ENCODE measurements at regions not wholly inside any gene's neighbourhood (a gene's known extent, or its start where the extent isn't known, plus 50 kb on each side); places are given as distances from the start of the nearest gene placed in this dataset.

DNA sequence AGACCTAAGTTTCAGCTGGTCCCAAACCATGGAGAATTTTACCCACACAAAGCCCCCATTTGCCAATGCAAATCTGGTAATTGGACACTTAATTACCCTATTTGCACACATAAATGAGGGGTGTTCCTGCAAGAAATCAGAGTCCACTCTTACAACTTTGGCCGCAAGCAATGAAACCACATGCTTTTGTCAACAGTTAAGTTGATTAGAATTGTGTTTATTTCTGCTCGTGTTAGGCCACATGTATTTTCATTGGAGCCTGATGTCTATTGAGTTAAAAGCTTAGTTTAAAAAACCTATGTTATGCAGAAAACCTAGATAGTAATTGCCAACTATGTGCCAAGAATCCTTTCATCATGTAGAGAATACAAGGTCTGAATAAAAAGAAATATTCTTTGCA lies 153.8 kb upstream of the CMC1 start:
- no peaks in the 10 kb centered on the region for H3K27me3 ChIP-seq (ENCODE audit: insufficient read depth, low read length)
- no peak overlapping the region for H3K27ac ChIP-seq (ENCODE audit: low read depth, low read length)
- H3K79me2 ChIP-seq (ENCODE audit: control insufficient read depth, insufficient read depth, low read length, unreplicated experiment), result no peaks in the 10 kb centered on the region
- H3K36me3 ChIP-seq (ENCODE audit: insufficient read depth, low read length), result no peaks in the 10 kb centered on the region
- H3K4me3 ChIP-seq (ENCODE audit: low read depth, low read length), result no peak overlapping the region
- H3K4me1 ChIP-seq (ENCODE audit: control insufficient read depth, insufficient read depth, low read length, unreplicated experiment), result no peaks in the 10 kb centered on the region
- H2AFZ ChIP-seq (ENCODE audit: low read length, unreplicated experiment), result no peak overlapping the region

DNA sequence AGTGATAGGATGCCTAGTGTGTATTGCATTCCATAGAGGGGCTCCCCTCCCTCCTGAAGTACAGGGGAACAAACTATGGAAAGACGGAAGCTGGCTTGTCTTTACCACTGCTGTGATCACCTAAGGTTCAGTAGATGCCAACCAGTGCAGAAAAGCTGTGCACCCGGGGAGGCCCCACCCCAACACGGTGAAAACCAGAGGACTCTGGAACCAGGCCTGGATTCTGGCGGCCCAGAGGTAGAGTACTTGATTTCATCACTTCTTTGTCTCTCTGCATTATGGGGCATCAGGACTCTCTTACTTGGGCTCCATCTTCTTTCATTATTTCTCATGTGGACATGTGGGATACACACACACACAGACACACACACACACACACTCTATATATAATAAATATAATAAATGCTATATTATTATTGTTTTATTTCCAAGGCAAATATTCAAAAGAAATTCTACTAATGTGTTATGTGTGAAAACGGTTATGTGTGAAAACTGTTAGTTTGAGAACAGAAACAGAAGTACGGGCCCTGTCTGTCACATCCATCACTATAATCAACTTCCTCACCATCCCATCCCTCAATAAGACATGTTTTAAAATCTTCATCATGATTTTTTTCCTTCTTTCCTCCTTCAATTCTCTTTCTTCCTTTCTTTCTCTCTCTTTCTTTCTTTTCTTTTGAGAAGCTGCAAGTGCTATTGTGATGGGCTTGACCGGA lies 152.4 kb upstream of the CMC1 start:
- no peak overlapping the region for H2AFZ ChIP-seq (ENCODE audit: low read length, unreplicated experiment)
- no peak overlapping the region for H3K27ac ChIP-seq (ENCODE audit: low read depth, low read length)
- H3K27me3 ChIP-seq (ENCODE audit: insufficient read depth, low read length), result no peaks in the 10 kb centered on the region
- no peaks in the 10 kb centered on the region for H3K4me1 ChIP-seq (ENCODE audit: control insufficient read depth, insufficient read depth, low read length, unreplicated experiment)
- no peak overlapping the region for H3K4me3 ChIP-seq (ENCODE audit: low read depth, low read length)
- no peaks in the 10 kb centered on the region for H3K79me2 ChIP-seq (ENCODE audit: control insufficient read depth, insufficient read depth, low read length, unreplicated experiment)
- no peaks in the 10 kb centered on the region for H3K36me3 ChIP-seq (ENCODE audit: insufficient read depth, low read length)

DNA sequence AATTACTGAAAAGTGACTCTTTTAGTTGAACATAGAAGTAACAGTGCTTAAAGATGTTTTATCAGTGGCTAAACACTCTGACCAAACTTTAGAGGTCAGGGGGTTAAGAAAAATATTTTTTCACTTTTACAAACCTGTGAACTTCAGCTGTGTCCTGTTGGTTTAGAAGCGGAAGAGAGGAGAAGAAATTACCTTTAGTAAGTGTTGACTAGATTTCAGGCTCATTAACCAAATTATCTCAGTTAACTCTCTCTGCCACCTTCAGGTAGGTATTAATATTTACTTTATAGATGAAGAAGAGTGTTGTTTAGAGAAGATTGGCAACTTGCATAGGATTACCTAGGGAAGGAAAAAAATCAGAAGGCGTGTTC lies 151.9 kb upstream of the CMC1 start:
- Histone ChIP-seq H3K36me3 (ENCODE audit: insufficient read depth, low read length) (no peaks in the 10 kb centered on the region), H3K27ac (ENCODE audit: low read depth, low read length) (no peak overlapping the region), H3K27me3 (ENCODE audit: insufficient read depth, low read length) (no peaks in the 10 kb centered on the region), H3K4me1 (ENCODE audit: control insufficient read depth, insufficient read depth, low read length, unreplicated experiment) (no peaks in the 10 kb centered on the region), H2AFZ (ENCODE audit: low read length, unreplicated experiment) (no peak overlapping the region), H3K79me2 (ENCODE audit: control insufficient read depth, insufficient read depth, low read length, unreplicated experiment) (no peaks in the 10 kb centered on the region), H3K4me3 (ENCODE audit: low read depth, low read length) (no peak overlapping the region)

DNA sequence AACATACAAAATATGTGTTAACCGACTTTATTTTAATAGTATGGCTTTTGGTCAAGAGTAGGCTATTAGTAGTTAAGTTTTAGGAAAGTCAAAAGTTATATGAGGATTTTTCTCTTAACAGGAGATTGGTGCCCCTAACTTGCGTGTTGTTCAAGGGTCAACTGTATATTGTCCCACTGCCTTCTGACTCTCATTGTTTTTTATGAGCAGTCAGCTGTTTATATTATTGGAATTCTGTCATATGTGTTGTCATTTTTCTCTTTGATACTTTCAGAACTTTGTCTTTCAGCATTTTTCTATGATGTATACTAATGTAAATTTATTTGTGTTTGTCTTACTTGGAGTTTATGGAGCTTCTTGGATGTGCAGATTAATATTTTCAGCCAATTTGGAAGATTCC lies 142.1 kb upstream of the CMC1 start:
- no peaks in the 10 kb centered on the region for H3K79me2 ChIP-seq (ENCODE audit: control insufficient read depth, insufficient read depth, low read length, unreplicated experiment)
- no peak overlapping the region for H3K27ac ChIP-seq (ENCODE audit: low read depth, low read length)
- H3K36me3 ChIP-seq (ENCODE audit: insufficient read depth, low read length), result no peaks in the 10 kb centered on the region
- no peaks in the 10 kb centered on the region for H3K4me1 ChIP-seq (ENCODE audit: control insufficient read depth, insufficient read depth, low read length, unreplicated experiment)
- no peak overlapping the region for H2AFZ ChIP-seq (ENCODE audit: low read length, unreplicated experiment)
- H3K27me3 ChIP-seq (ENCODE audit: insufficient read depth, low read length), result no peaks in the 10 kb centered on the region
- H3K4me3 ChIP-seq (ENCODE audit: low read depth, low read length), result no peak overlapping the region

DNA sequence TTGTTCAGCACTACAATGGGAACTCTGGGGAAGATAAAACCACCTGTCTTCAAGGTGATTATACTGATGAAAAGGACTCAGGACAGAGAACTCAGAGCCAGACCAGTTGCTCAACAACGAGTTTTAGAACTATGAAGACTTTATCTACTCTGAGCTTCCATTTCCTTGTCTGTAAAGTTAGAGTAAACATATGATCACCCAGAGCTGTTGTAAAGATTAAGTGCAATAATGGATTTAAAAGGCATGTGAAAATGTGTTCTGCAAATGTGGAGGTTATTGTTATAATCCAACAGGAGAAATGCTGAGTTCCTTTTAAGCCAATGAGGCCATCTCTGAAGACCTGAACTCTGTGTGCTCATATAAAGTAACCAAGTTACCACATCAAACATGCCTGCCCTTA lies 139.7 kb upstream of the CMC1 start:
- H3K79me2 ChIP-seq (ENCODE audit: control insufficient read depth, insufficient read depth, low read length, unreplicated experiment), result no peaks in the 10 kb centered on the region
- no peaks in the 10 kb centered on the region for H3K36me3 ChIP-seq (ENCODE audit: insufficient read depth, low read length)
- no peaks in the 10 kb centered on the region for H3K27me3 ChIP-seq (ENCODE audit: insufficient read depth, low read length)
- no peak overlapping the region for H3K27ac ChIP-seq (ENCODE audit: low read depth, low read length)
- no peak overlapping the region for H3K4me3 ChIP-seq (ENCODE audit: low read depth, low read length)
- H3K4me1 ChIP-seq (ENCODE audit: control insufficient read depth, insufficient read depth, low read length, unreplicated experiment), result no peaks in the 10 kb centered on the region
- H2AFZ ChIP-seq (ENCODE audit: low read length, unreplicated experiment), result no peak overlapping the region

DNA sequence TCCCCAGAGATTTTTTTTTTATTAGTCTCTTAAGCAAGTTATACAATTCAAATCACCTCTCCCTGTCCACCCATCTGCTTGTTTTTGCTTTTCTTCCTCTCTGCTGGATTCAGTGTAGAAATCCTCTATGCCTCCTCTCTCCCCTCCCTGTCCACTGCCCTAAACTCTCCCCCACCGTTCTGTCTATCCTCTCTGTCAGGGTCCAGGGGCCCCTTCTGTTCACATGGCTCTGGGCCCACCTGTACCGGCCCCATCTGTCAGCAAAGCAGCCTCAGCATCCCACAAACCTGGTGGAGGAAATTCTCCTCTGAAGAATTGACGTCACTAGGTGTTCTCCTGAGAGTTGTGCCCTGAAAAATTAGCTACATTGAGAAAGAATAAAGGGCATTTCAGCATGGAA lies 137.6 kb upstream of the CMC1 start:
- no peaks in the 10 kb centered on the region for H3K36me3 ChIP-seq (ENCODE audit: insufficient read depth, low read length)
- H3K4me1 ChIP-seq (ENCODE audit: control insufficient read depth, insufficient read depth, low read length, unreplicated experiment), result no peaks in the 10 kb centered on the region
- H2AFZ ChIP-seq (ENCODE audit: low read length, unreplicated experiment), result no peak overlapping the region
- no peak overlapping the region for H3K4me3 ChIP-seq (ENCODE audit: low read depth, low read length)
- no peaks in the 10 kb centered on the region for H3K27me3 ChIP-seq (ENCODE audit: insufficient read depth, low read length)
- no peaks in the 10 kb centered on the region for H3K79me2 ChIP-seq (ENCODE audit: control insufficient read depth, insufficient read depth, low read length, unreplicated experiment)
- H3K27ac ChIP-seq (ENCODE audit: low read depth, low read length), result no peak overlapping the region

DNA sequence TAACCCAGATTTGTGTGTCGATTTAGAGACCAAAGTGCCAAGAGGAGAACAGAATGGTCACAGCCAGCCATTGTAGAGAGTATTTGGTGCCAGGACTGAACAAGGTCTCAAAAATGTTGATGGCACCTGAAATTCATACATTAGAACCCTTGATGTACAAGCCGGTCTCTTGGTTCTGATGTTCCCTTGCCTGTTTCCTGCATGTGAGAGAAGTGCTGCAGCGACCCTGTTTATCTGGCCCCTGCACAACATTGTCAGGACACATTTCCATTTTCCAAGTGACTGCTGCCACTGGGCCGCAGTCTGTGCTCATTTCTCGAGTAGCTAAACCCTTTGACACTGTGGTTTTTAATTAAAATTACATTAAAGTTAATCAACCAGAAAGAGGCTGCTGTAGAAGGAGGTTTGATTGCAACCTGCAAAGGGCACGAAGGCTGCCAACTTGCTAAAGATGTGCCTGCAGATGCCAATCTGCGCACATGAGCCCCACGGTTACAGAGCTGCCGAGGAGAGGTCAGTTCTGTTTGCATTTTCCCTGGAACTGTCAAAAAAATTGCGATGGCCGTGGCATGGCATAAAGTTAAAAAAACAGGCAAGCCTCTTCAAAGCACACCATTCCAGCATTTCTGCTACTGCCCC lies 136.4 kb upstream of the CMC1 start:
- H3K4me3 ChIP-seq (ENCODE audit: low read depth, low read length), result no peak overlapping the region
- H3K36me3 ChIP-seq (ENCODE audit: insufficient read depth, low read length), result no peaks in the 10 kb centered on the region
- no peak overlapping the region for H2AFZ ChIP-seq (ENCODE audit: low read length, unreplicated experiment)
- no peaks in the 10 kb centered on the region for H3K79me2 ChIP-seq (ENCODE audit: control insufficient read depth, insufficient read depth, low read length, unreplicated experiment)
- no peaks in the 10 kb centered on the region for H3K4me1 ChIP-seq (ENCODE audit: control insufficient read depth, insufficient read depth, low read length, unreplicated experiment)
- no peak overlapping the region for H3K27ac ChIP-seq (ENCODE audit: low read depth, low read length)
- no peaks in the 10 kb centered on the region for H3K27me3 ChIP-seq (ENCODE audit: insufficient read depth, low read length)

DNA sequence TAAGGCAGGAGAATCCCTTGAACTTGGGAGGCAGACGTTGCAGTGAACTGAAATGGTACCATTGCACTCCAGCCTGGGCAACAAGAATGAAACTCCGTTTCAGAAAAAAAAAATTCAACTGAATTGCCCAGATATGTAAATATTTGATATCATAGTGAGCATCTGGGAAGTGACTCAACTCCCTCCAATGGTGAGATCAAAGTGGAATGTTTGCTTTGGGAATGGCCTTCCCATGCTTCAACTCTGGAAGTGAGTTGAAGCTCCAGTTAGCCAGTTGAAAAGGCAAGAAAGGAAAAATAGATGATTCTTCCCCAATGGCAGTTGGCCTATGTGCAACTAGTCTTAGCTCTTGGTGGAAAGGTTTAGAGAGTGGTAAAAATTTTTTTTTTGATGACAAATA lies 131.6 kb upstream of the CMC1 start:
- Histone ChIP-seq H3K4me3 (ENCODE audit: low read depth, low read length) (no peak overlapping the region), H3K4me1 (ENCODE audit: control insufficient read depth, insufficient read depth, low read length, unreplicated experiment) (no peaks in the 10 kb centered on the region), H3K27ac (ENCODE audit: low read depth, low read length) (no peak overlapping the region), H3K79me2 (ENCODE audit: control insufficient read depth, insufficient read depth, low read length, unreplicated experiment) (no peaks in the 10 kb centered on the region), H3K36me3 (ENCODE audit: insufficient read depth, low read length) (no peaks in the 10 kb centered on the region), H2AFZ (ENCODE audit: low read length, unreplicated experiment) (no peak overlapping the region), H3K27me3 (ENCODE audit: insufficient read depth, low read length) (no peaks in the 10 kb centered on the region)

DNA sequence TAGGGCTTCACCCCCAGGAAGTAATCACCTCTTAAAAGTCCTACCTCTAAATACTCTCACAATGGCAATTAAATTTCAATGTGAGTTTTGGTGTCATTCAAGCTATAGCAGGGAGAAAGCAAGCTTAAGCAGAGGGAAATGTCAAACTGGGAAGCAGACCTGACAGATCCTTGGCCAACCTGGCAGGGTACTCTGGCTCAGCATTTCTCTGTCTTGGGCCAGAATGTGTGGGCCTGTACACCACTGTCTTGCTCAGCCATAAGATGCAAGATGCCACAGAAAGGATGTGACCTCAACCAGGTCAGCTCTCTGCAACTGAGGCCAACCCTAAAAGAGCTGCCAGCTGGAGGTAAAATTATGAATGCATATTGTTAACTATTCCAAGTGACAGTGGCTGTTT lies 130.6 kb upstream of the CMC1 start:
- H3K27me3 ChIP-seq (ENCODE audit: insufficient read depth, low read length), result no peaks in the 10 kb centered on the region
- H2AFZ ChIP-seq (ENCODE audit: low read length, unreplicated experiment), result no peak overlapping the region
- no peaks in the 10 kb centered on the region for H3K36me3 ChIP-seq (ENCODE audit: insufficient read depth, low read length)
- no peak overlapping the region for H3K27ac ChIP-seq (ENCODE audit: low read depth, low read length)
- no peaks in the 10 kb centered on the region for H3K79me2 ChIP-seq (ENCODE audit: control insufficient read depth, insufficient read depth, low read length, unreplicated experiment)
- H3K4me1 ChIP-seq (ENCODE audit: control insufficient read depth, insufficient read depth, low read length, unreplicated experiment), result no peaks in the 10 kb centered on the region
- H3K4me3 ChIP-seq (ENCODE audit: low read depth, low read length), result no peak overlapping the region

DNA sequence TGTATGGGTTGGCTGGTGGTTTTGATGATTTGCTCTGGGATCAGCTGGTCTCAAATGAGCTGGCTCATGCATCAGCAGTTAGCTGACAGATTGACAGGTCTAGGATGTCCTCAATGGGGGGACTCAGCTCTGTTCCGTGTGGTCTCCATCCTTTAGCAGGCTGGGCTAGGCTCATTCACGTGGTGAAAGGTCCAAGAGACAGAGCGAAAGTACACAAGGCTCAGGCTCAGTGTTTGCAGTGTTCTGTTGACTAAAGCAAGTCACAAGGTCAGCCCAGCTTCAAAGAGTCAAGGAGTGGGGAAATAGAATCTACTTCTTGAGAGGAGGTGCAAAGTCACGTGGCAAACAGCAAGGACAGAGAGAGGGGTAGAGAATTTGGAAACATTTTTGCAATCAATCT lies 126.5 kb upstream of the CMC1 start:
- Histone ChIP-seq H3K4me1 (ENCODE audit: control insufficient read depth, insufficient read depth, low read length, unreplicated experiment) (no peaks in the 10 kb centered on the region), H3K4me3 (ENCODE audit: low read depth, low read length) (no peak overlapping the region), H2AFZ (ENCODE audit: low read length, unreplicated experiment) (no peak overlapping the region), H3K27me3 (ENCODE audit: insufficient read depth, low read length) (no peaks in the 10 kb centered on the region), H3K79me2 (ENCODE audit: control insufficient read depth, insufficient read depth, low read length, unreplicated experiment) (no peaks in the 10 kb centered on the region), H3K27ac (ENCODE audit: low read depth, low read length) (no peak overlapping the region), H3K36me3 (ENCODE audit: insufficient read depth, low read length) (no peaks in the 10 kb centered on the region)

DNA sequence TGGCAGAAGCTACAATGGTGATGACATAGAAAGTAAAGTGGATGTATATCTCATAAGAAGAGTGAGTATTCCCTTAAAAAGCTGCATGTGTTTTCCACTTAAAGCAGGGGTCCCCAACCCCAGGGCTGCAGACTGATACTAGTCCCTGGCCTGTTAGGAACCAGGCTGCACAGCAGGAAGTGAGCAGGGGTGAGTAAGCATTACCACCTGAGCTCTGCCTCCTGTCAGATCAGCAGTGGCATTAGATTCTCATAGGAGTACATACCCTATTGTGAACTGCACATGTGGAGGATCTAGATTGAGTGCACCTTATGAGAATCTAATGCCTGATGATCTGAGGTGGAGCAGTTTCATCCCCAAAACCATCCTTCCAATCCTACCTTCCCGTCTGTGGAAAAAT lies 126.1 kb upstream of the CMC1 start:
- no peak overlapping the region for H3K4me3 ChIP-seq (ENCODE audit: low read depth, low read length)
- H2AFZ ChIP-seq (ENCODE audit: low read length, unreplicated experiment), result no peak overlapping the region
- no peaks in the 10 kb centered on the region for H3K79me2 ChIP-seq (ENCODE audit: control insufficient read depth, insufficient read depth, low read length, unreplicated experiment)
- H3K4me1 ChIP-seq (ENCODE audit: control insufficient read depth, insufficient read depth, low read length, unreplicated experiment), result no peaks in the 10 kb centered on the region
- no peaks in the 10 kb centered on the region for H3K27me3 ChIP-seq (ENCODE audit: insufficient read depth, low read length)
- H3K36me3 ChIP-seq (ENCODE audit: insufficient read depth, low read length), result no peaks in the 10 kb centered on the region
- no peak overlapping the region for H3K27ac ChIP-seq (ENCODE audit: low read depth, low read length)
